HL-60/S4 (cell line): ENCODE measurements at regions not wholly inside any gene's neighbourhood (a gene's known extent, or its start where the extent isn't known, plus 50 kb on each side); places are given as distances from the start of the nearest gene placed in this dataset.

ENCODE experiments used
- in situ Hi-C: fragments of 300-500 bp; cut with MboI; formaldehyde crosslinking; loops from 2 replicates; pipeline ENCODE4 v1.14.3; 2022; ENCODE audit warnings: low sequenced_read_pairs

GRCh38 chr2:21480162-21480561, 356.4 kb downstream of the TDRD15 start:
- in situ Hi-C loops: no loop called here

GRCh38 chr2:21484643-21485042, 360.9 kb downstream of the TDRD15 start:
- in situ Hi-C loops: no loop called here

DNA sequence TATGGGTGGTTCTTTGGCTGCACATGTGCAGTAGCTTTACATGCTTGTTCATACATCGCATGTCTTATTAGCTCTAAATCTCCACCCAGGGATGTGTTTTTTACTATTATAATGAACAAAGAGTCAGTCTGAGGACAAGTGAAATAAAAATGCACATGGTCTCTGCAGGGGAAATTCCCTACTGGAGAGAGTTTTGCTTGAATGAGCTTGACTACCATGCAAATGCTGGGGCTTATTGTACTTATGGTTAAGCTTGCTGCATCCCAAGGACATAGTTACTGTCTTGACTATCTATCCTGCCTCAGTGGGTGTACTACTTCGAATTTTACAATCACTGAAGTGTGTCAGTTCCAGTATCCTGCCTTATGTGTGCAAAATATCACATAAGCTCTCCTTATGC, 362.7 kb downstream of the TDRD15 start:
- in situ Hi-C loops: no loop called here

DNA sequence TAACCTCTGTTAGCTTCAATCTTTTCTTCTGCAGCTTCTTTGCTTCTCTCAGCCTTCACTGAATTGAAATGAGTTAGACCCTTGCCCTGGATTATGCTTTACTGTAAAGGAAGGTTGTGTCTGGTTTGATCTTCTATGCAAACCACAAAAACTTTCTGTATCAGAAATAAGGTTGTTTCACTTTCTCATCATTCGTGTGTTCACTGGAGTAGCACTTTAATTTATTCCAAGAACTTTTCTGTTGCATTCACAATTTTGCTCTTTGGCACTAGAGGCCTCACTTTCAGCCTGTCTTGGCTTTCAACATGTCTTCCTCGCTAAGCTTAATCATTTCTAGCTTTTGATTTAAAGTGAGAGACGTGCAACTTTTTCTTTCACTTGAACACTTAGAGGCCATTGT, 365.3 kb downstream of the TDRD15 start:
- in situ Hi-C loops: no loop called here

GRCh38 chr2:21498016-21498415, 374.2 kb downstream of the TDRD15 start:
- in situ Hi-C loops: no loop called here

DNA sequence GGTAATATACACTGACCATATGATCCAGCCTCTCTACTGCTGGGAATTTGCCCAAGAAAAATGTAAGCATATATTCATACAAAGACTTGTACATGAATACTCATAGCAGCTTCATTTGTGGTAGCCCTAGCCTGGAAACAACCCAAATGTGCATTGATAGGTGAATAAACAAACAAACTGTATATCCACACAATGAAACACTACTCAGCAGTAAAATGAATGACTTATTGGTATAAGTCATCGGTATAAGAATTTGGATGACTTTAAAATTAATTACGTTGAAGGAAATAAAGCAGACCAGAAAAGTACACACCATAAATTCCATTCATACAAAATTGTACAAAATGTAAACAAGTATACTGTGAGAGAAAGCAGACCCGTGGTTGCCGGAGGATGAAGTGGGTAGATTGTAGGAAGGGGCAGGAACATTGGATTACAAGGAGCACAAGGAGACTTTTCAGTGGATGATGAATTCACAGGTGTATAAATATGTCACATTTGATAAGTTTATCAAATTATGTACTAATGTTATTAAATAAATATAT, 376.7 kb downstream of the TDRD15 start:
- in situ Hi-C loops: no loop called here

DNA sequence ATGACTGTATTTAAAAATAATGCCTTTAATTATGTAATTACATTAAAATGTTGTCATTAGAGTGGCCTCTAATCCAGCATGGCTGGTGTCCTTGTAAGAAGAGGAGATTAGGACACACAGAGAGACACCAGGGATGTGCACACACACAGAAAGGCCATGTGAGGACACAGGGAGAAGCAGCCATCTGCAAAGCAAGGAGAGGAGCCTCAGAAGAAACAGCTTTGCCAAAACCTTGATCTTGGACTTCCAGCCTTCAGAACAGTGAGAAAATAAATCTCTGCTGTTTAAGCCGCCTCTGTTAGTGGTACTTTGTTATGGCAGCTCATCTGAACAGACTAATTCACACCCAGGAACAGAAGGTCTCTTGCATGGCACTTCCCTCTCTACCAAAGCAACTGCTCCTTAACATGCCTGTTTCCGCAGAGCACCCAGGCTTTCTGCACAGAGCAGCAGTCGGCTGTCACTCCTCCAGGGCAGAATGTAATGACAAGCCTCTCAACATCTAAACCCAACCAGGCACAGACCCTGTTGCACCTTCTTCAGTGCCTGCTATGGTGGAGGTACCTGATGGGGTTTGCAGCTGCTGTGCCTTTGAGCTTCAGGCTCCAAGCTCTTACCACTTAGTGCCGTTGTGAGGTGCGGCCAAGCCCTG, 377.7 kb downstream of the TDRD15 start:
- in situ Hi-C loops: no loop called here

DNA sequence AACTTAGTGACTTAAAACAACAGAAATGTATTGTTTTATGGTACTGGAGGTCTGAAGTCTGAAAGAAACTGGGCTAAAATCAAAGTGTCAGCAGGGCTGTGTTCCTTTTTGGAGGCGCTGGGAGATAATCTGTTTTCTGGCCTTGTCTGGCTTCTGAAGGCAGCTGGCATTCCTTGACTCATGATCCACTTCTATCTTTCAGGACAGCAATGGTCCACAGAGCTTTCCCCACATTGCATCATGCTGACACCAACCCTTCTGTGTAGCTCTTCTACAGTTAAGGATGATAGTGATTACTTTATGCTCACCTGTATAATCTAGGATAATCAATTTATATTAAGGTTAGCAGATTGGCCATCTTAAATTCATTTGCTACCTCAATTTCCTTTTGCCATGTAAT, 392.1 kb downstream of the TDRD15 start:
- in situ Hi-C loops: no loop called here

- in situ Hi-C loops: no loop called here
Observed at GRCh38 chr2:21519412-21519811, 395.6 kb downstream of the TDRD15 start.

- in situ Hi-C loops: no loop called here
Observed at GRCh38 chr2:21519821-21520220, 396.1 kb downstream of the TDRD15 start.

- in situ Hi-C loops: no loop called here
Observed at GRCh38 chr2:21535826-21536225, 412.1 kb downstream of the TDRD15 start.

DNA sequence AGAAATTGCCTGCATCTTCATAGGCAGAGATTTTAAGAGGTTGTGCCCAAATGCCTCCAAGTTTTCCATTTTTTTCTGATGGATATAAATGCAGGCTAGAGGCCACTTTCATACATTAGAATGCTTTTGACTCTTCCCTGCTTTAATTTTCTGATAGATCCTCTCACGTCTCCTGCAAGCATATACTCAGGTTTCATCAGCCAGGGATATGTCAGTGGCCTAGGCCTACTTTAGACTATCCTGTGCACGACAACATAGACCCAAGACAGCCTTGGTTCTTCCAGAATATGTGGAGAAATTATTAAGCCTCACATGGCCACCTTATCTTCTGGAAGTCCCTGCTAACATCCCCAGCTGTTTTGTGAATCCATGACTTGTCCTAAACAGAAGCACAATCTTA, 415.9 kb downstream of the TDRD15 start:
- in situ Hi-C loops: no loop called here

DNA sequence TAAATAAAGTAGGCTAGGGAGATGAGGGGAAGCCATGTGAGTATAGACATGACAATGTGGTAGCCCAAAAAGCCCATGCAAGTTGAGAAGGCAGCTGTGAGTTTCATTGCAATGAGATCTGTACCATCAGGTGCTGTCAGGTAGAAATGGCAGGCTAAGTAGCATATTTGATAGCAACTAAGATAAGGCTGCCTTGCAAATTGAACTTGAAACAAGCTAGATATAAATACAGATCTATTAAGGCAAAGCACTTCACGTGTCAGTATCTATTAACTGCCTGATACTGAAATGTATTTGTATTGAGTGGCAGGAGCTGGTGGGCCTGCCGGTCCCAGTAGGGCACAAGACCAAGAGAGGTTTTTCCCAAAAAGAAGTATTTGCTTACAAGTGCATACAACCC, 419.9 kb downstream of the TDRD15 start:
- in situ Hi-C loops: no loop called here

DNA sequence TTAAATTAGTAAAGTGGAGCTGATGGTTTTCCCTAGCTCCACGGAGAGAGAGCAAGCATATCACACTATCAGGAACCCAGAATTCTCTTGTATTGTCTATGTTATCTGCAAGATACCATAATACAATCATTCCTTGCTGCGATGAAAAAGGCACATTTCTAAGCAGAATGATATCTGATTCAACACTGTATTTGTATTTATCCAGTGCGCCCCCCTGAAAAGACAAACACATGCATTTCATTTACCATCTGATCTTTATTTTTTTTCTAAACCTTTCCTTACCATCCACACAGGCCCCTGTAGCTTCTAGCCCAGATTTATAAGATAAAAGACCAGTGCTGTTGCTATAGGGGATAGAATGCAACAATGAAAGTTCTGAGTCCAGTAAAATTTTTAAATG, 420.6 kb downstream of the TDRD15 start:
- in situ Hi-C loops: no loop called here

- in situ Hi-C loops: no loop called here
Observed at GRCh38 chr2:21552981-21553380, 429.2 kb downstream of the TDRD15 start.

- in situ Hi-C loops: no loop called here
Observed at GRCh38 chr2:21559351-21559750, 435.6 kb downstream of the TDRD15 start.

DNA sequence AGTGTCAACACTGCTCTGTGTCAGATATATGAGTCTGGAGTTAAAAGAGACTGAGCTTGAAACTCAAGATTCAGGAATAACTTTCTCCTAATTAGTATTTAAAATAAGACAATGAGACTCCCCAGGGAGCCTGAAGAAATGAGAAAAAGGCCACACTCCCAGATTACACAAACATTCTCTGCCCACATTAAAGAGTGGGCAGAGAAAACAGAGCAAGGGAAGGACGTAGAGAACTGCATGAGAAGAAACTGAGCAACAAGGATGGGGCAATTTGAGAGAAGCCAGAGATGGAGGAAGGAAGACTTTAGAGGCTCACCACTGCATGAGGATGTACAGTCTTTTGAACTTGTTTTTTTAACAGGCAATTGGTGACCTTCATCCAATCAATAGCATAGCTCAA, 438.2 kb downstream of the TDRD15 start:
- in situ Hi-C loops: no loop called here

DNA sequence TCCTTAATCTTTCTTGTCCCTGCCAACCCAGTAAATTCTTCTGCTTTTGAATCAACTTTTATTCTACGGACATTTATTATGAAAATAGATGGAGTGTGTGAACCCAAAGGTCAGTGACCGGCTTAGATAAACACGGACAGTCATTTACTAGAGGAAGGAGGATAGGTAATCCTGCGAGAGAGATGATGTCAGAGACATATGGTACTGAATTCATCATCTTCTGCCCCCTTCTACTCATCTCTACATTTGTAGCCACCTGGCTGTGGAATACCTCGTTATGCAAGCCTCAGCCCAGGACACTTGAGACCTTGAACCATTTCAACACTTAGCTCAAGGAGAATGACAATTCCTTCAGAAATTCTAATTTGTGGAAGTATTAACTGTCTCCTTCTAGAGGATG, 443.6 kb downstream of the TDRD15 start:
- in situ Hi-C loops: no loop called here

GRCh38 chr2:21571686-21572085, 447.9 kb downstream of the TDRD15 start:
- in situ Hi-C loops: no loop called here

DNA sequence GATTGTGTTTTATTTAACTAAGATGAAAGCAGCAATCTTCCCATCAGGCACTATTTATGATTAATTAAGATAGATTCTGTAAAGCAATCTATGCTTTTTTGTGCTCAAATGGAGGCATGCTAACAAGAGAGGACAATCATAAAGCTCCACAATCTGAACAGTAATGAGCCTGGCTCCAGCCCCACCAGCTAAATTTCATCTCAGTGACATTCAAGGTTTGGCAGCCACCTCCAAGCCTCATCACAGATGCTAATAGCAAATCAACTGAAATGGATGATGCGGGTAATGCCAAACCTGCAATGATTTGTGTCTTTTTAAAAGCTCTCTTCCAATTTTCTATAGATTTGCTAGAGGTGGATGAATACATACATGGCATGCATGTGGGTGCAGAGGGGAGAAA, 456.6 kb downstream of the TDRD15 start:
- in situ Hi-C loops: no loop called here

- in situ Hi-C loops: no loop called here
Observed at GRCh38 chr2:21585881-21586280, 462.1 kb downstream of the TDRD15 start.

- in situ Hi-C loops: no loop called here
Observed at GRCh38 chr2:21590026-21590690, 466.4 kb downstream of the TDRD15 start.

DNA sequence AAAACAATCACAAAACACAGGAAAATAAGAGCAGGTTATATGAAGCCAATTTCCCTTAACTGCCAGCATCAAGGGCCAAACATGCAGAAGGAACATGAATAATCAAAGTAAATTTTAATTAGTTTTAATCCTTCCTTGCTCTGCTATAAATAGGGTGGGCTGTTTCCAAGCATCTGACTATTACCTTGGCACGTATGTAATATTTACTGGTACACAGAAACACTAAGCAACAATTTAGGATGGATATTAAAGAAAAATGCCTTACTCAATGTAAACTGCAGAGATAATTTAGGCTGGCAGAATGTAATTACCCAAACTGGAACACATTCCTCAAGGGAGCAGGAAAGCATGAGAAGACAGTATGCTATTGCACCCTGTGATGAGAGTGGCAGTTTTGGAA, 468.2 kb downstream of the TDRD15 start:
- in situ Hi-C loops: no loop called here
